ENCODE measurements at regions not wholly inside any gene's neighbourhood (a gene's known extent, or its start where the extent isn't known, plus 50 kb on each side); places are given as distances from the start of the nearest gene placed in this dataset.

GRCh38 chr12:113525066-113525465 is 53.4 kb upstream of the LHX5 start:
- TF ChIP-seq CTCF (IDR thresholded peaks at IDR 0.05), result no peak
- no peak for TF ChIP-seq POLR2A (IDR thresholded peaks at IDR 0.05)
